ENCODE measurements at regions not wholly inside any gene's neighbourhood (a gene's known extent, or its start where the extent isn't known, plus 50 kb on each side); places are given as distances from the start of the nearest gene placed in this dataset.

GRCh38 chr1:88434836-88435235 lies 249.2 kb upstream of the PKN2 start:
- Histone ChIP-seq H4K20me1 (ENCODE audit: insufficient read depth, low read length) (no peaks in the 10 kb centered on the region), H3K4me3 (replicated peaks in 1 of 3; ENCODE audit: low read depth in 2 of 3, low read length in 3 of 3) (no peak overlapping the region), H3K4me2 (replicated peaks; ENCODE audit: extremely low read depth, low read length, poor library complexity, severe bottlenecking) (no peak overlapping the region), H3K27ac (ENCODE audit: low read depth in 1 of 2, low read length in 2 of 2) (no peak overlapping the region), H3K36me3 (replicated peaks in 1 of 2; ENCODE audit: control insufficient read depth in 1 of 2, insufficient read depth in 2 of 2, low read length in 2 of 2) (no peaks in the 10 kb centered on the region), H3K27me3 (ENCODE audit: control insufficient read depth in 2 of 2, insufficient read depth in 2 of 2, low read length in 2 of 2) (no peaks in the 10 kb centered on the region), H3K79me2 (ENCODE audit: insufficient read depth, low read length) (no peaks in the 10 kb centered on the region), H3K9me3 (replicated peaks in 1 of 2; ENCODE audit: control insufficient read depth in 1 of 2, insufficient read depth in 1 of 2, low read length in 2 of 2) (peaks cover 16 to 17% of the 10 kb centered on the region in 2 donors), H3K9ac (ENCODE audit: insufficient read depth, low read length, poor library complexity, severe bottlenecking) (no peak overlapping the region), H3K4me1 (ENCODE audit: control insufficient read depth in 1 of 2, insufficient read depth in 2 of 2, low read length in 2 of 2) (no peaks in the 10 kb centered on the region), H2AFZ (ENCODE audit: insufficient read depth, low read depth, low read length, poor library complexity, severe bottlenecking) (no peak overlapping the region)
- H3K36me3 Mint-ChIP-seq = no peaks in the 10 kb centered on the region
- TF ChIP-seq, protein P1, sequence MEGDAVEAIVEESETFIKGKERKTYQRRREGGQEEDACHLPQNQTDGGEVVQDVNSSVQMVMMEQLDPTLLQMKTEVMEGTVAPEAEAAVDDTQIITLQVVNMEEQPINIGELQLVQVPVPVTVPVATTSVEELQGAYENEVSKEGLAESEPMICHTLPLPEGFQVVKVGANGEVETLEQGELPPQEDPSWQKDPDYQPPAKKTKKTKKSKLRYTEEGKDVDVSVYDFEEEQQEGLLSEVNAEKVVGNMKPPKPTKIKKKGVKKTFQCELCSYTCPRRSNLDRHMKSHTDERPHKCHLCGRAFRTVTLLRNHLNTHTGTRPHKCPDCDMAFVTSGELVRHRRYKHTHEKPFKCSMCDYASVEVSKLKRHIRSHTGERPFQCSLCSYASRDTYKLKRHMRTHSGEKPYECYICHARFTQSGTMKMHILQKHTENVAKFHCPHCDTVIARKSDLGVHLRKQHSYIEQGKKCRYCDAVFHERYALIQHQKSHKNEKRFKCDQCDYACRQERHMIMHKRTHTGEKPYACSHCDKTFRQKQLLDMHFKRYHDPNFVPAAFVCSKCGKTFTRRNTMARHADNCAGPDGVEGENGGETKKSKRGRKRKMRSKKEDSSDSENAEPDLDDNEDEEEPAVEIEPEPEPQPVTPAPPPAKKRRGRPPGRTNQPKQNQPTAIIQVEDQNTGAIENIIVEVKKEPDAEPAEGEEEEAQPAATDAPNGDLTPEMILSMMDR (IDR thresholded peaks at IDR 0.05) = no peak
- no peaks in the 10 kb centered on the region for H3K4me1 Mint-ChIP-seq
- intact Hi-C loops (cut with micrococcal nuclease) = no loop called here
- peaks cover 0 to 24% (median 17%) of the 10 kb centered on the region in 7 donors for H3K9me3 Mint-ChIP-seq
- no peak overlapping the region for H3K27ac Mint-ChIP-seq
- peaks cover 0 to 4% (median 0%) of the 10 kb centered on the region in 3 donors for H3K27me3 Mint-ChIP-seq (ENCODE audit: low read depth in 3 of 3)
- no peak for DNase-seq
- no peak overlapping the region for H3K4me3 Mint-ChIP-seq

- 88% methylated on average over 2 of the region's 2 CpGs for WGBS (ENCODE audit: insufficient coverage)
- Mint-ChIP-seq H3K4me1 (no peaks in the 10 kb centered on the region), H3K4me3 (no peak overlapping the region), H3K27me3 (ENCODE audit: low read depth in 3 of 3) (peaks cover 0 to 1% (median 0%) of the 10 kb centered on the region in 3 donors), H3K9me3 (peaks cover 0 to 12% (median 4%) of the 10 kb centered on the region in 7 donors), H3K27ac (no peak overlapping the region), H3K36me3 (no peaks in the 10 kb centered on the region)
- H3K36me3 ChIP-seq (replicated peaks in 1 of 2; ENCODE audit: control insufficient read depth in 1 of 2, insufficient read depth in 2 of 2, low read length in 2 of 2) = no peaks in the 10 kb centered on the region
- TF ChIP-seq, protein P1 (IDR thresholded peaks at IDR 0.05) = no peak
- H3K4me1 ChIP-seq (ENCODE audit: control insufficient read depth in 1 of 2, insufficient read depth in 2 of 2, low read length in 2 of 2) = no peaks in the 10 kb centered on the region
- H3K9me3 ChIP-seq (replicated peaks in 1 of 2; ENCODE audit: control insufficient read depth in 1 of 2, insufficient read depth in 1 of 2, low read length in 2 of 2) = no peaks in the 10 kb centered on the region
- no peak overlapping the region for H3K9ac ChIP-seq (ENCODE audit: insufficient read depth, low read length, poor library complexity, severe bottlenecking)
- H3K27me3 ChIP-seq (ENCODE audit: control insufficient read depth in 2 of 2, insufficient read depth in 2 of 2, low read length in 2 of 2) = no peaks in the 10 kb centered on the region
- intact Hi-C loops (cut with micrococcal nuclease) = no loop called here
- H4K20me1 ChIP-seq (ENCODE audit: insufficient read depth, low read length) = no peaks in the 10 kb centered on the region
- no peak overlapping the region for H3K4me2 ChIP-seq (replicated peaks; ENCODE audit: extremely low read depth, low read length, poor library complexity, severe bottlenecking)
- no peaks in the 10 kb centered on the region for H3K79me2 ChIP-seq (ENCODE audit: insufficient read depth, low read length)
- H3K4me3 ChIP-seq (replicated peaks in 1 of 3; ENCODE audit: low read depth in 2 of 3, low read length in 3 of 3) = no peak overlapping the region
- no peak overlapping the region for H2AFZ ChIP-seq (ENCODE audit: insufficient read depth, low read depth, low read length, poor library complexity, severe bottlenecking)
- no peak overlapping the region for H3K27ac ChIP-seq (ENCODE audit: low read depth in 1 of 2, low read length in 2 of 2)
- DNase-seq = no peak
Observed at GRCh38 chr1:88441022-88441421, 243.1 kb upstream of the PKN2 start.

Measured in CD14-positive monocyte (primary cell).